COLO829 (cell line): ENCODE measurements at regions not wholly inside any gene's neighbourhood (a gene's known extent, or its start where the extent isn't known, plus 50 kb on each side); places are given as distances from the start of the nearest gene placed in this dataset.
"Not testable (repeated sequence)": the region's sequence is repeated elsewhere in the genome, so short reads cannot be mapped to it uniquely, and the experiment has no call there.

Experiments used
- DNase-seq: peaks from one replicate; pipeline ENCODE4 v3.0.0; 2012; ENCODE audit warnings: low spot score

GRCh38 chr4:103499094-103499493 lies 220.7 kb downstream of the TACR3 start:
- DNase-seq, result no peak

- DNase-seq, result no peak
Observed at GRCh38 chr4:103498161-103499070, 221.4 kb downstream of the TACR3 start.

GRCh38 chr4:103497692-103498091 lies 222.1 kb downstream of the TACR3 start:
- no peak for DNase-seq

- DNase-seq, result no peak
Observed at GRCh38 chr4:103496800-103497199, 223.0 kb downstream of the TACR3 start.

- DNase-seq, result no peak
Observed at GRCh38 chr4:103493450-103494159, 226.2 kb downstream of the TACR3 start.

- DNase-seq, result not testable (repeated sequence)
Observed at GRCh38 chr4:103485296-103485695, 234.5 kb downstream of the TACR3 start.

- DNase-seq, result no peak
Observed at GRCh38 chr4:103484521-103484920, 235.3 kb downstream of the TACR3 start.

- no peak for DNase-seq
Observed at GRCh38 chr4:103482893-103483292, 236.9 kb downstream of the TACR3 start.

- DNase-seq, result no peak
Observed at GRCh38 chr4:103482471-103482870, 237.3 kb downstream of the TACR3 start.

GRCh38 chr4:103478734-103479133 lies 241.1 kb downstream of the TACR3 start:
- no peak for DNase-seq

- no peak for DNase-seq
Observed at GRCh38 chr4:103478210-103478609, 241.6 kb downstream of the TACR3 start.

- DNase-seq, result no peak
Observed at GRCh38 chr4:103457566-103457965, 259.4 kb upstream of the CENPE start.

- DNase-seq, result no peak
Observed at GRCh38 chr4:103451341-103451740, 253.2 kb upstream of the CENPE start.

- no peak for DNase-seq
Observed at GRCh38 chr4:103450693-103451092, 252.6 kb upstream of the CENPE start.

GRCh38 chr4:103449296-103450023 lies 251.3 kb upstream of the CENPE start:
- DNase-seq, result no peak

- DNase-seq, result no peak
Observed at GRCh38 chr4:103445377-103445776, 247.2 kb upstream of the CENPE start.

GRCh38 chr4:103443324-103443723 lies 245.2 kb upstream of the CENPE start:
- DNase-seq, result no peak

GRCh38 chr4:103429283-103429682 lies 231.1 kb upstream of the CENPE start:
- DNase-seq, result no peak

- DNase-seq, result no peak
Observed at GRCh38 chr4:103425406-103425805, 227.3 kb upstream of the CENPE start.

- no peak for DNase-seq
Observed at GRCh38 chr4:103424853-103425252, 226.7 kb upstream of the CENPE start.

GRCh38 chr4:103423261-103423660 lies 225.1 kb upstream of the CENPE start:
- no peak for DNase-seq

GRCh38 chr4:103422467-103423219 lies 224.5 kb upstream of the CENPE start:
- no peak for DNase-seq
